Epithelial cell of prostate (primary cell): ENCODE measurements at regions not wholly inside any gene's neighbourhood (a gene's known extent, or its start where the extent isn't known, plus 50 kb on each side); places are given as distances from the start of the nearest gene placed in this dataset.

Experiments
- DNase-seq: peaks from one replicate; pipeline ENCODE4 v3.0.0-alpha.2; 2011; ENCODE audit warnings: low read depth, low spot score
- H3K27ac ChIP-seq: fragments of 450-650 bp; 2 replicates; pipeline ENCODE4 v1.5.1; 2017; ENCODE audit warnings: mild to moderate bottlenecking

- no peak overlapping the region for H3K27ac ChIP-seq
- DNase-seq: no peak
Observed at GRCh38 chr1:218625393-218625792, 280.3 kb downstream of the TGFB2 start.

GRCh38 chr1:218633238-218633988 lies 288.3 kb downstream of the TGFB2 start:
- no peak for DNase-seq
- peak overlapping the region; percentile 60 for H3K27ac ChIP-seq

DNA sequence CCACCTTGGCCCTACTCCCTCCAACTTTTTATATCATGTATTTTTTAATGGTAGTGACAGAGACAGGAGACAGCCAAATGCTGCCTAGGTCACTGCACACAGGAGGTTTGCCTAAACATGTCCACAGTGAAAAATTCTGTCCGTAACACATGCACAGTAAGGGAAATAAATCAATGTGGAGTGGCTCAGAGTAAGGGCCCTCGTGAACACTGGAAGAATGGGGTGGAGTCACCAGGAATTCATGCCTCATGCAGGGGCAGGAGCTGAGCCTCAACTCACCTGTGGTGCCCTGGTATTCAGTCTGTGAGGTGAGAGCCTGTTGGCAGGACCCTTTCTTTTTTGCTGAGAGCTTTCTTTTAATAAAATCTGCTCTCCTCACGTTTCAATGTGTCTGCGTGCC lies 289.1 kb downstream of the TGFB2 start:
- H3K27ac ChIP-seq: peak overlapping the region; percentile 60

GRCh38 chr1:218636548-218636947 lies 291.4 kb downstream of the TGFB2 start:
- DNase-seq: no peak
- no peak overlapping the region for H3K27ac ChIP-seq

More for the DNA sequence above, 289.1 kb downstream of the TGFB2 start:
- DNase-seq: no peak

DNA sequence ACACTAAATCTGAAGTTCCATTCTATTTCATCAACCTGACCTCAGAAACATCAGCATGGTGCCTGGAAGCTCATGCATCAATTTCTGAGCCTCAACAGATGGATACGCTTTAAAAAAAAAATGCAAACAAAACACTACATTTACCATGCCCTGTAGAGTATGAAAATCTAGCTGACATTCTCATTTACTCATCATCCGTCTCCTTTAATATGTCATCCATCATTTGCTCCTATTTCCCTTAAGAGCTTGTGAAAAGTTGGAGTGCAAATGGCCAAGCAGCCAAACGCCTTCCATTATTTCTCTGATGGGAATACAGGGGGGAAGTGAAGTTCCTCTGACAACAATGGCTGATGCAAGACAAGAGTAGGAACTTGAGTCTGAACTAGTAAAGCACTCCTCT lies 295.0 kb downstream of the TGFB2 start:
- DNase-seq: no peak
- no peak overlapping the region for H3K27ac ChIP-seq

DNA sequence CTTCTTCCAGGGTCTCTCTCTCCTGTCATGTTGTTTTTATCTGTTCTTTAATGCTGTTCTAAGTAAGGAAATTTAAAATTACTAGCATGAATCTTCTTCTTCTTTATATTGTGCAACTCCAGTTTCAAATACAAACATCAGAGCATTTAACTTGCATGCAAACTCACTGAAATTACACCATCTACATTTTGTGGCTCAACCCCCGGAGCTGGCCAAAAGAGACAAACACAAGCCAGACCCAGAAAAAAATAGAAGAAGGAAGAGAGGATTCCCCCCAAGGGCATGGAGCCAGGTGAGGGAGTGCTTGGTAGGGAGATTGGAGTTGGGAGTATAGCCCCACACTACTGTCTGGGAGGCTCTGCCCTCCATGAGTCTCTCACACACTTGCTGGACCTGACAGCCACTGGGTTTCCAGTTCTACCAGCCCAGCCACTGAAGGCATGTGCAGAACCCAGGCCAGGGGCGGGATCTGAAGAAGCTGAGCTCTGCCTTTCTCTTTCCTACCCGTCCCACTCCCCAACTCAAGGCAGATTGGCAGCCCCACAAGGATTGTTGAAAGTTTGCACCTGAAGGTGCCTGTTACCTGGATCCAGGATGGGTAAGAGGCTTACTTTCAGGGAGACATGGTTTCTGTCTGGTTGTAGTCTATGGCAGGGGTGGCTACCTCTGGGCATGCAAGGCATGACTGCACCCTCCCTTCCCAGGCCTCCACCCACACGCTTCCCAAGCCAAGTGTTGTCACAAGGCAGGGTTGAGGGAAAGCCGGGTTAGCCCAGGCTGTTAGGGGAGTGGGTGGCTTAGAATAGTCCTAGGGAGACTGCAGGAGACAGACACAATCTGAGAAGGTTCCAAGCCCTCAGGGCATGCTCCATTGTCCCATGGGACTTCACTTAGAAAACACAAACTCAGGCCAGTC lies 297.2 kb downstream of the TGFB2 start:
- no peak for DNase-seq
- no peak overlapping the region for H3K27ac ChIP-seq

- DNase-seq: no peak
- H3K27ac ChIP-seq: no peak overlapping the region
Observed at GRCh38 chr1:218643281-218643680, 298.1 kb downstream of the TGFB2 start.

GRCh38 chr1:218643926-218644325 lies 298.8 kb downstream of the TGFB2 start:
- DNase-seq: no peak
- H3K27ac ChIP-seq: no peak overlapping the region

- H3K27ac ChIP-seq: no peak overlapping the region
- no peak for DNase-seq
Observed at GRCh38 chr1:218646288-218646687, 301.2 kb downstream of the TGFB2 start.

GRCh38 chr1:218656301-218657037 lies 311.3 kb downstream of the TGFB2 start:
- no peak for DNase-seq

GRCh38 chr1:218658269-218658668 lies 313.1 kb downstream of the TGFB2 start:
- DNase-seq: no peak
- peak overlapping the region; percentile 46 for H3K27ac ChIP-seq

More at GRCh38 chr1:218656301-218657037, 311.3 kb downstream of the TGFB2 start:
- H3K27ac ChIP-seq: no peak overlapping the region

DNA sequence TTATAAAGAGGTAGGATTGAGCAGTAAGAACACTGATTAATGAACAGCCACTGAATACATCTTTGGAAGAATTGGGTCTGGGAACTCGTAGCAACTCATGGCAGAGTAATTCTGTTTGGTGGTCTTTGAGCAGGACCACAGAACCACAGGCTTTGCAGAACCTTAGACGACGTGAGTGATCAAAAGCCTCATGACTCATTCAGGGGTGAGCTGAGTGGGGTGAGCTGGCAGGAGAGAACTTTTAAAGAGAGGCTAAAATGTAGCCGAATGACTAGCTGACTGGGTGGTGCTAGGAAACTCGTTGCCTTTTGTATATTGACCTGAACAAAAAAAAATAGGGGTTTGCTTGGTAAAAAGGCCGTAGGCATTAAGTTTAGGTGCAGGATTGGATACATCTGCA lies 313.8 kb downstream of the TGFB2 start:
- H3K27ac ChIP-seq: peak overlapping the region; percentile 46
- no peak for DNase-seq

DNA sequence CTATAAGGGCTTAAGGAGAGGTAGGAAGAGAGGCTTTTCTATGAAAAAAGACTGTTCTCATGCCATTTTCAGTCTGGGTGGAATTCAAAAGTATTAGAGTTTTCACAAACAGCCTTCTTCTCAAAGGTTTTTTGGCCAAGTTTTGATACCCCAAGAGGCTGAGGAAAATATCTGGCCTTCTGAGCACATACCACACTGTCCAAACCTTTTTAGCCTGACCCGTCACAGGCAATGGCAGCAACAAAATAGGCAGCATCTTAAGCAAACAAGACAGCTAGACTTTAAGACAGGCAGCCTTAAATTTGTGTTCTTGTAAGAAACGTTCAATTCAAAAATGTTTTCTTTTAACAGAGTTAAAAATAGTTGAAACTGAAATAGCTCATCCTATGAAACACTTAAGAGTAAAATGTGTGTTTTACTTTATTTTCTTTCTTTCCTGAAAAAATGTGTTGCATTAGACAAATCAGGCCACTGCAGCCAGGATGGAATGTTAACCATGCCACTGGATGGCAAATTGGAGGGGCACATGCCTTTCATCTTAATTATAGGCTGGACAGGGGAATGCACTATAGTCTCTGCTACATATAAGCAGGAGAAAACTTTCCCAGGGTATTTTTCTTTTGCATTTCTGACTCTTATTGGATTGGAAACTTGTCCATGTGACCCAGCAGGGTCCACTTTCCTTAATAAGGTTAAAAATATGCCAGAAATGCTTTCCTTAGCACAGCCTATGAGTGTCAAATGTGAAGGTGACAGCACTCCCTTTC lies 315.0 kb downstream of the TGFB2 start:
- DNase-seq: no peak
- peak overlapping the region; percentile 46 for H3K27ac ChIP-seq

GRCh38 chr1:218660678-218661053 lies 315.5 kb downstream of the TGFB2 start:
- no peak for DNase-seq
- H3K27ac ChIP-seq: peak overlapping the region; percentile 46

DNA sequence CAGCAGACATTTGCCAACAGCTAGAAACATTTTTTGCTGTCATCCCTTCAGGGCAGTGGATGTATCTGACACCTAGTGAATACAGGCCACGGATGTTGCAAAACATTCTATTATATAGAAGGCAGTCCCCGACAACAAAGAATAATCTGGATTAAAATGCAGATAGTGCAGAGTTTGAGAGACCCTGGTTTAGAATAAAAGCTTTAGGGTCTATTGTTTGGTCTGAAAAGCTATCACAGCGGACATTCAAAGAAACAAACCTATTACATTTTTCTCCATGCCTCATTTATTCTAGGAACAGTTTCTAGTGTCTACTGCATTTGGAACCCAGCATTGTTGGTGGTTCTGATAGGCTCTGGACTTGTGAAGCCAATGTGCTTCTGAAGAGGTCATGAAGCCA lies 316.3 kb downstream of the TGFB2 start:
- DNase-seq: no peak
- H3K27ac ChIP-seq: peak overlapping the region; percentile 46

DNA sequence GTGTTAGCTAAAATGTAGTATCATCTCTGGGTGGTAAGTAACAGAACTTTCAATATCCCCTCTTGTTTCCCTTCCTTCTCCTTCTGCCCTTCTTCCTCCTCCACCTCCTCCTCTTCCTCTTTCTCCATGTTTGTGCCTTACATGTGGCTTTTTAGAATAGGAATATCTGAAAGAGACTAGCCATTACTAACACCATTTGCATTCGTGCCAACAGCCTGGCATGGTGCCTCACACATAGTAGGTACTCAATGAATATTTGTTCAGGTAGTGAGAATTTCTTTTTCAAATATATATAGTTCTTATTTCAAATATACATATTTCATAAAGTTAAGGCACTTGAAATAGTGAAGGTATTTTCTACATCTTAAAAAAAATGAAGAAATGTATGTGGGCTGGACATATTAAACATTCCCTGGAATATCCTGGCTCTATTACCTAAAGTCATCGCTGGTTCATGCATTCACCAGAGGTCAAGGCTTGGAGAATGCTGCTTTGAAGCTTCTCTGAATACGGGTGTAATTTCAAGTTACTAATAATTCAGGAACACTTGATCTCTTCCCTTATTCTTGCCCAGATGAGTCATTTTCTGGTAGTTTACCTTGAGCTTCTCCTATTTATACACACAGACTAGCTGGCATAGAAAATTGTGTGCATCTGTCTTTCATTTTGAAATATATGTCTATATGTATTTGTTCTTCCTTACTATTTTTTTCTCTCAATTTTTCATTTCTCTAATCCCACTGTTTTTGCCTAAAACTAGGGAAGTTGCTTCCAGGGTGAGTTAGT lies 319.4 kb downstream of the TGFB2 start:
- H3K27ac ChIP-seq: peak overlapping the region; percentile 50

GRCh38 chr1:218665221-218665620 lies 320.1 kb downstream of the TGFB2 start:
- H3K27ac ChIP-seq: peak overlapping the region; percentile 50
- no peak for DNase-seq

More for the DNA sequence above, 319.4 kb downstream of the TGFB2 start:
- DNase-seq: no peak

- no peak overlapping the region for H3K27ac ChIP-seq
- no peak for DNase-seq
Observed at GRCh38 chr1:218666263-218666662, 321.1 kb downstream of the TGFB2 start.
